GM23248 (cell line): ENCODE measurements at regions not wholly inside any gene's neighbourhood (a gene's known extent, or its start where the extent isn't known, plus 50 kb on each side); places are given as distances from the start of the nearest gene placed in this dataset.
"Not testable (repeated sequence)": the region's sequence is repeated elsewhere in the genome, so short reads cannot be mapped to it uniquely, and the experiment has no call there.

Experiments
- DNase-seq: peaks from one replicate; pipeline ENCODE4 v3.0.0-alpha.2; 2015
- H2AFZ ChIP-seq: fragments of 200-600 bp; sonication (generic); 2 replicates; pipeline ENCODE4 v1.6.1; 2016; ENCODE audit warnings: antibody characterized with exemption
- H3F3A ChIP-seq: fragments of 200-600 bp; sonication (generic); 2 replicates; pipeline ENCODE4 v1.6.1; 2016; ENCODE audit warnings: mild to moderate bottlenecking, antibody characterized with exemption, mixed run types; ENCODE audit not compliant: insufficient read depth
- H3K27ac ChIP-seq: fragments of 200-600 bp; sonication (generic); 2 replicates; pipeline ENCODE4 v1.5.1; 2016; ENCODE audit warnings: mild to moderate bottlenecking
- H3K27me3 ChIP-seq: fragments of 200-600 bp; sonication (generic); replicated peaks from 2 replicates; pipeline ENCODE4 v1.6.1; 2016; ENCODE audit warnings: mild to moderate bottlenecking; ENCODE audit not compliant: insufficient read depth
- H3K36me3 ChIP-seq: fragments of 200-600 bp; sonication (generic); 2 replicates; pipeline ENCODE4 v1.6.1; 2016; ENCODE audit warnings: low read depth, mild to moderate bottlenecking
- H3K4me1 ChIP-seq: fragments of 200-600 bp; sonication (generic); 2 replicates; pipeline ENCODE4 v1.6.1; 2016; ENCODE audit warnings: mild to moderate bottlenecking; ENCODE audit not compliant: insufficient read depth
- H3K4me2 ChIP-seq: fragments of 200-600 bp; sonication (generic); one replicate; pipeline ENCODE4 v1.6.1; 2016; ENCODE audit warnings: mild to moderate bottlenecking; ENCODE audit not compliant: unreplicated experiment
- H3K4me3 ChIP-seq: fragments of 200-600 bp; sonication (generic); 2 replicates; pipeline ENCODE4 v1.5.1; 2016; ENCODE audit warnings: mild to moderate bottlenecking
- H3K79me2 ChIP-seq: fragments of 200-600 bp; sonication (generic); 2 replicates; pipeline ENCODE4 v1.6.1; 2016; ENCODE audit warnings: mild to moderate bottlenecking; ENCODE audit not compliant: insufficient read depth
- H3K9ac ChIP-seq: fragments of 200-600 bp; sonication (generic); 2 replicates; pipeline ENCODE4 v1.6.1; 2016; ENCODE audit warnings: mild to moderate bottlenecking
- H3K9me2 ChIP-seq: fragments of 200-600 bp; sonication (generic); 2 replicates; pipeline ENCODE4 v1.6.1; 2016; ENCODE audit warnings: mixed run types, mild to moderate bottlenecking, moderate library complexity; ENCODE audit not compliant: insufficient read depth
- H3K9me3 ChIP-seq: fragments of 200-600 bp; sonication (generic); one replicate; pipeline ENCODE4 v1.6.1; 2017; ENCODE audit warnings: low read depth
- H4K20me1 ChIP-seq: fragments of 200-600 bp; sonication (generic); 2 replicates; pipeline ENCODE4 v1.6.0; 2016; ENCODE audit not compliant: insufficient read depth
- EZH2 ChIP-seq: fragments of 200-600 bp; sonication (generic); IDR thresholded peaks from 2 replicates; pipeline ENCODE4 v1.6.1; 2018; ENCODE audit warnings: antibody characterized with exemption, mild to moderate bottlenecking; ENCODE audit not compliant: insufficient read depth, poor library complexity, severe bottlenecking
- EZH2phosphoT487 ChIP-seq: fragments of 200-600 bp; sonication (generic); IDR thresholded peaks from 2 replicates; pipeline ENCODE4 v1.6.1; 2018; ENCODE audit warnings: antibody characterized with exemption, moderate library complexity, mild to moderate bottlenecking, low read depth; ENCODE audit not compliant: insufficient read depth
- WGBS, 2 experiments: methylation state at CpG; one replicate each; pipeline ENCODE4 v1.1.6; 2015 to 2017; ENCODE audit warnings: low lambda C conversion rate in 2 of 2, low coverage in 1 of 2; ENCODE audit errors: missing lambda C conversion rate in 2 of 2; 5-methylcytosine and 5-hydroxymethylcytosine counted together
- in situ Hi-C: fragments of 300-500 bp; cut with MboI; formaldehyde crosslinking; loops from 2 replicates; pipeline ENCODE4 v1.15.0; 2020

- H3K27me3 ChIP-seq, result no peaks in the 10 kb centered on the region
- no peaks in the 10 kb centered on the region for H3K9me2 ChIP-seq
- no peaks in the 10 kb centered on the region for H3F3A ChIP-seq
- no peaks in the 10 kb centered on the region for H3K9me3 ChIP-seq
- no peak overlapping the region for H3K9ac ChIP-seq
- no peak overlapping the region for H3K27ac ChIP-seq
- 96 to 100% methylated on average over 2 of the region's 2 CpGs for WGBS, 2 experiments
- no peaks in the 10 kb centered on the region for H3K36me3 ChIP-seq
- no peaks in the 10 kb centered on the region for H4K20me1 ChIP-seq
- no peak overlapping the region for H2AFZ ChIP-seq
- H3K4me3 ChIP-seq, result no peak overlapping the region
- no peaks in the 10 kb centered on the region for H3K4me1 ChIP-seq
- no peak overlapping the region for H3K4me2 ChIP-seq
- H3K79me2 ChIP-seq, result no peaks in the 10 kb centered on the region
- in situ Hi-C loops, result no loop called here
- DNase-seq, result no peak
- TF ChIP-seq EZH2phosphoT487 (no peak), EZH2 (no peak)
These were observed 156.8 kb downstream of the DUSP6 start for GRCh38 chr12:89195470-89195869.

- no peak overlapping the region for H3K9ac ChIP-seq
- H3K36me3 ChIP-seq, result 0 out of 2 replicates have a peak, but pooled peaks cover 4% of the 10 kb centered on the region
- H4K20me1 ChIP-seq, result no peaks in the 10 kb centered on the region
- in situ Hi-C loops, result no loop called here
- no peak overlapping the region for H2AFZ ChIP-seq
- no peak for DNase-seq
- H3F3A ChIP-seq, result no peaks in the 10 kb centered on the region
- TF ChIP-seq EZH2phosphoT487 (no peak), EZH2 (no peak)
- no peaks in the 10 kb centered on the region for H3K27me3 ChIP-seq
- no peaks in the 10 kb centered on the region for H3K9me3 ChIP-seq
- H3K4me3 ChIP-seq, result no peak overlapping the region
- H3K4me2 ChIP-seq, result no peak overlapping the region
- H3K4me1 ChIP-seq, result no peaks in the 10 kb centered on the region
- no peaks in the 10 kb centered on the region for H3K79me2 ChIP-seq
- 81 to 86% methylated on average over 5 of the region's 5 CpGs for WGBS, 2 experiments
- H3K27ac ChIP-seq, result no peak overlapping the region
- no peaks in the 10 kb centered on the region for H3K9me2 ChIP-seq
These were observed 157.6 kb downstream of the DUSP6 start for GRCh38 chr12:89194683-89195082.

- Histone ChIP-seq H3K27me3 (no peaks in the 10 kb centered on the region), H3K4me3 (no peak overlapping the region), H3K79me2 (no peaks in the 10 kb centered on the region), H3K9ac (no peak overlapping the region), H3K9me3 (no peaks in the 10 kb centered on the region), H3K27ac (no peak overlapping the region), H3K4me2 (no peak overlapping the region), H3K4me1 (no peaks in the 10 kb centered on the region), H2AFZ (no peak overlapping the region), H3K36me3 (0 out of 2 replicates have a peak, but pooled peaks cover 8% of the 10 kb centered on the region), H3K9me2 (no peaks in the 10 kb centered on the region), H4K20me1 (no peaks in the 10 kb centered on the region), H3F3A (no peaks in the 10 kb centered on the region)
- in situ Hi-C loops, result no loop called here
- TF ChIP-seq EZH2 (no peak), EZH2phosphoT487 (no peak)
- 93 to 96% methylated on average over 3 of the region's 3 CpGs for WGBS, 2 experiments
- DNase-seq, result no peak
These were observed 159.9 kb downstream of the DUSP6 start for GRCh38 chr12:89192429-89192828.

- H3K4me1 ChIP-seq, H2AFZ ChIP-seq, H3K9me3 ChIP-seq, DNase-seq, H3K9ac ChIP-seq, H3K4me3 ChIP-seq, H3K9me2 ChIP-seq, in situ Hi-C loops, H3K27me3 ChIP-seq, H3F3A ChIP-seq, H3K79me2 ChIP-seq, H3K4me2 ChIP-seq, H4K20me1 ChIP-seq, H3K27ac ChIP-seq, H3K36me3 ChIP-seq: not testable (repeated sequence)
These were observed 160.7 kb downstream of the DUSP6 start for GRCh38 chr12:89191597-89191996.

- H3K4me1 ChIP-seq, result peaks cover 13% of the 10 kb centered on the region
- no peak overlapping the region for H2AFZ ChIP-seq
- no peak overlapping the region for H3K4me2 ChIP-seq
- no peaks in the 10 kb centered on the region for H3K79me2 ChIP-seq
- no peak overlapping the region for H3K27ac ChIP-seq
- DNase-seq, result no peak
- peaks cover 7% of the 10 kb centered on the region for H3F3A ChIP-seq
- in situ Hi-C loops, result no loop called here
- H3K9ac ChIP-seq, result no peak overlapping the region
- no peak overlapping the region for H3K4me3 ChIP-seq
- 87 to 94% methylated on average over 1 of the region's 1 CpG for WGBS, 2 experiments
- H3K27me3 ChIP-seq, result no peaks in the 10 kb centered on the region
- no peaks in the 10 kb centered on the region for H3K9me2 ChIP-seq
- H3K36me3 ChIP-seq, result 0 out of 2 replicates have a peak, but pooled peaks cover 8% of the 10 kb centered on the region
- no peak for TF ChIP-seq EZH2phosphoT487
- TF ChIP-seq EZH2, result no peak
- H3K9me3 ChIP-seq, result no peaks in the 10 kb centered on the region
- no peaks in the 10 kb centered on the region for H4K20me1 ChIP-seq
These were observed 162.9 kb downstream of the DUSP6 start for GRCh38 chr12:89189448-89189847.
